ENCODE measurements at regions not wholly inside any gene's neighbourhood (a gene's known extent, or its start where the extent isn't known, plus 50 kb on each side); places are given as distances from the start of the nearest gene placed in this dataset.

GRCh38 chr7:35495844-35496243 is 199.1 kb downstream of the HERPUD2 start:
- Histone ChIP-seq H3K4me2 (ENCODE audit: insufficient read depth, low read length) (no peak overlapping the region), H2AFZ (ENCODE audit: low read depth, low read length) (no peak overlapping the region), H4K20me1 (replicated peaks; ENCODE audit: control insufficient read depth, extremely low read depth, insufficient read depth, low read length) (no peaks in the 10 kb centered on the region), H3K27me3 (ENCODE audit: control insufficient read depth in 2 of 2, insufficient read depth in 2 of 2, low read length in 2 of 2) (no peaks in the 10 kb centered on the region), H3K36me3 (ENCODE audit: control insufficient read depth in 2 of 2, extremely low read depth in 1 of 2, insufficient read depth in 2 of 2, low read length in 2 of 2) (no peaks in the 10 kb centered on the region), H3K9ac (replicated peaks; ENCODE audit: extremely low read depth, insufficient read depth, low read length) (no peak overlapping the region), H3K79me2 (ENCODE audit: control insufficient read depth, insufficient read depth, low read length) (no peaks in the 10 kb centered on the region), H3K4me3 (replicated peaks in 1 of 3; ENCODE audit: insufficient read depth in 1 of 3, low read depth in 1 of 3, low read length in 3 of 3) (no peak overlapping the region), H3K9me1 (replicated peaks; ENCODE audit: control insufficient read depth, extremely low read depth, insufficient read depth, low read length) (no peaks in the 10 kb centered on the region), H3K9me3 (replicated peaks; ENCODE audit: control insufficient read depth, insufficient read depth, low read length) (no peaks in the 10 kb centered on the region), H3K27ac (ENCODE audit: insufficient read depth, low read depth, low read length) (no peak overlapping the region), H3K4me1 (ENCODE audit: control insufficient read depth, extremely low read depth, insufficient read depth, low read length) (no peaks in the 10 kb centered on the region)
- intact Hi-C loops (cut with micrococcal nuclease) (no loop called here), dilution Hi-C loops (cut with MboI; ENCODE audit: extremely low pct_ligation_motif_present, low sequenced_read_pairs) (no loop called here)
- TF ChIP-seq POLR2A (IDR thresholded peaks at IDR 0.05; ENCODE audit: low read depth, low read length) (no peak), EZH2 (IDR thresholded peaks at IDR 0.05; ENCODE audit: borderline replicate concordance, low read depth, low read length, severe bottlenecking) (no peak), MAX (IDR thresholded peaks at IDR 0.05; ENCODE audit: insufficient read depth, insufficient read length) (no peak), MYC (IDR thresholded peaks at IDR 0.05; ENCODE audit: low read depth, low read length) (no peak), POLR2AphosphoS5 (IDR thresholded peaks at IDR 0.05; ENCODE audit: insufficient read depth, low read depth, low read length) (no peak), JUN (IDR thresholded peaks at IDR 0.05; ENCODE audit: borderline replicate concordance, insufficient read depth, insufficient read length, low read depth) (no peak), GATA2 (IDR thresholded peaks at IDR 0.05; ENCODE audit: insufficient read depth, insufficient read length, low read depth, low read length) (no peak), FOS (IDR thresholded peaks at IDR 0.05; ENCODE audit: borderline replicate concordance, insufficient read depth, low read length) (no peak), CTCF (IDR thresholded peaks at IDR 0.05; ENCODE audit: extremely low read depth in 1 of 2, insufficient read depth in 1 of 2, low read depth in 1 of 2, low read length in 2 of 2) (no peak)
- DNase-seq (ENCODE audit: low read depth, low spot score) (no peak), FAIRE-seq (no peak)
- no TSS peak for BruUV-seq (replicated peaks)
- CTCF ChIA-PET: no interaction called here
- POLR2A ChIA-PET: no interaction called here
